ENCODE measurements at regions not wholly inside any gene's neighbourhood (a gene's known extent, or its start where the extent isn't known, plus 50 kb on each side); places are given as distances from the start of the nearest gene placed in this dataset.

DNA sequence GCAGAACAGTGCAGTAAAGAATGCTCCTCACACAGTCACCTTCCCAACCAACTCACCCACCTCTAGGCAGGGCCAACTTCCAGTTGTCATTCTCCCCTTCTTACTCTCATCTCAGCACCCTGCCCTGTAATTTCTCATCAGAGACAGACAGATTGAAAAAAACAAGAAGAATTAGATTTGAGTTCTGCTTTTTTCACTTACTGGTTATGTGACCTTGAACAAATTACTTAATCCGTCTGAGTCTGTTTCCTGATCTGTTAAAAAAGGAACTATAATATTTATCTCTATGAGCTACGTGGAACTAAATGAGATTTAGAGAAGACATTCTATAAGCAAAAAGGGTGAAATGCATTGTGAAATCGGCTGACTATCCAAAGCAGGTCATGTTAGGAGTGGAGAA, 330.3 kb downstream of the ZNF326 start:
- no peaks in the 10 kb centered on the region for H3K36me3 ChIP-seq (replicated peaks; ENCODE audit: insufficient read depth, low read depth)
- no peaks in the 10 kb centered on the region for H3K9me3 ChIP-seq (ENCODE audit: low read depth)
- DNase-seq (ENCODE audit: low spot score) = no peak
- H3K79me2 ChIP-seq = no peaks in the 10 kb centered on the region
- H3K4me2 ChIP-seq = no peak overlapping the region
- no peaks in the 10 kb centered on the region for H3K4me1 ChIP-seq (ENCODE audit: insufficient read depth)
- H3K9me2 ChIP-seq (replicated peaks; ENCODE audit: insufficient read depth) = no peaks in the 10 kb centered on the region
- H4K20me1 ChIP-seq (ENCODE audit: insufficient read depth, poor library complexity, severe bottlenecking) = no peaks in the 10 kb centered on the region
- H3K27ac ChIP-seq = no peak overlapping the region
- H2AFZ ChIP-seq = no peak overlapping the region
- 82% methylated on average over 3 of the region's 3 CpGs for WGBS (ENCODE audit: low lambda C conversion rate, missing lambda C conversion rate)
- TF ChIP-seq EZH2phosphoT487 (IDR thresholded peaks at IDR 0.05; ENCODE audit: low read depth, severe bottlenecking, unreplicated experiment) = no peak
- TF ChIP-seq, protein P1, sequence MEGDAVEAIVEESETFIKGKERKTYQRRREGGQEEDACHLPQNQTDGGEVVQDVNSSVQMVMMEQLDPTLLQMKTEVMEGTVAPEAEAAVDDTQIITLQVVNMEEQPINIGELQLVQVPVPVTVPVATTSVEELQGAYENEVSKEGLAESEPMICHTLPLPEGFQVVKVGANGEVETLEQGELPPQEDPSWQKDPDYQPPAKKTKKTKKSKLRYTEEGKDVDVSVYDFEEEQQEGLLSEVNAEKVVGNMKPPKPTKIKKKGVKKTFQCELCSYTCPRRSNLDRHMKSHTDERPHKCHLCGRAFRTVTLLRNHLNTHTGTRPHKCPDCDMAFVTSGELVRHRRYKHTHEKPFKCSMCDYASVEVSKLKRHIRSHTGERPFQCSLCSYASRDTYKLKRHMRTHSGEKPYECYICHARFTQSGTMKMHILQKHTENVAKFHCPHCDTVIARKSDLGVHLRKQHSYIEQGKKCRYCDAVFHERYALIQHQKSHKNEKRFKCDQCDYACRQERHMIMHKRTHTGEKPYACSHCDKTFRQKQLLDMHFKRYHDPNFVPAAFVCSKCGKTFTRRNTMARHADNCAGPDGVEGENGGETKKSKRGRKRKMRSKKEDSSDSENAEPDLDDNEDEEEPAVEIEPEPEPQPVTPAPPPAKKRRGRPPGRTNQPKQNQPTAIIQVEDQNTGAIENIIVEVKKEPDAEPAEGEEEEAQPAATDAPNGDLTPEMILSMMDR (IDR thresholded peaks at IDR 0.05; ENCODE audit: poor library complexity) = no peak
- no peak for TF ChIP-seq EZH2 (IDR thresholded peaks at IDR 0.05; ENCODE audit: borderline replicate concordance)
- H3K4me3 ChIP-seq = no peak overlapping the region
- no peaks in the 10 kb centered on the region for H3K27me3 ChIP-seq

DNA sequence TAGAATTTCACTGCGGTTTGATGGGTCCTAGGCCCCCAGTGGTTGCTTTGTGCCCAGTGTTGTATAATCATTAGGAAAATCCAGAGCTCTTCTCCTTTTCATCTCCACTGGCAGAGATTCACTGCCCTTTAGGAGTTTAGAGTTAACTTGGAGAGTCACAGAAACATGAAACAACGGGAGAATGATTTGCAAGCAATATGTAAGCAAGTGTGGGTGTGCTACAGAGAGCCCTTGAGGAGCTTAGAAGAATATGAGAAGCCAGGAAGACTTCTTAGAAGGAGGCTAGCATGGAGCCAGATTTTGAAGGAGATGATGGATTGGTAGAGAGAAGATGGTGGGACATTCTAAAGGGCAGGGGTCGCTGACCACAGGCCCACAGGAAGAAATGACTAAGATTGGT, 327.3 kb downstream of the ZNF326 start:
- TF ChIP-seq EZH2phosphoT487 (IDR thresholded peaks at IDR 0.05; ENCODE audit: low read depth, severe bottlenecking, unreplicated experiment) (no peak), EZH2 (IDR thresholded peaks at IDR 0.05; ENCODE audit: borderline replicate concordance) (no peak)
- TF ChIP-seq, protein P1 (IDR thresholded peaks at IDR 0.05; ENCODE audit: poor library complexity) = no peak
- no peaks in the 10 kb centered on the region for H3K36me3 ChIP-seq (replicated peaks; ENCODE audit: insufficient read depth, low read depth)
- no peaks in the 10 kb centered on the region for H3K4me1 ChIP-seq (ENCODE audit: insufficient read depth)
- DNase-seq (ENCODE audit: low spot score) = no peak
- no peaks in the 10 kb centered on the region for H3K79me2 ChIP-seq
- H3K27ac ChIP-seq = no peak overlapping the region
- H4K20me1 ChIP-seq (ENCODE audit: insufficient read depth, poor library complexity, severe bottlenecking) = no peaks in the 10 kb centered on the region
- WGBS (ENCODE audit: low lambda C conversion rate, missing lambda C conversion rate) = 79% methylated on average over 3 of the region's 3 CpGs
- no peaks in the 10 kb centered on the region for H3K9me2 ChIP-seq (replicated peaks; ENCODE audit: insufficient read depth)
- no peaks in the 10 kb centered on the region for H3K9me3 ChIP-seq (ENCODE audit: low read depth)
- H2AFZ ChIP-seq = no peak overlapping the region
- H3K4me2 ChIP-seq = no peak overlapping the region
- no peak overlapping the region for H3K4me3 ChIP-seq
- H3K27me3 ChIP-seq = no peaks in the 10 kb centered on the region

DNA sequence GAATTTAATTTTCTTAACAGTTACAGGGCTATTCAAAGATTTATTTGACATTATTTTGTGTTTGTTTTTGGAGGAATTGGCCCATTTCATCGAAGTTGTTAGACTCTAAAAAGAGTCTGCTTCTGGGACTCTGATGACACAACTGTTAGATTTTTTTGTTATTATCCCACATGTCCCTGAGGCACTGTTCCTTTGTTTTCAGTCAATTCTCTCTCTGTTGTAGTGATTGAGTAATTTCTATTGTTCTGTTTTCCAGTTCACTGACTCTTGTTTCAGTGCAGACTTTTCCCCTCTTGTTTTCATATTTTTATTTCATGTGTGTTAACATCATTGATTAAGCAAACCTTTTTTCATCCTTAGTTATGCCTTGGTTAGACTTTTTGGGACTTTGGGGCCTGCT, 325.0 kb downstream of the ZNF326 start:
- Histone ChIP-seq H3K4me3 (no peak overlapping the region), H3K27ac (no peak overlapping the region), H3K27me3 (no peaks in the 10 kb centered on the region), H3K79me2 (no peaks in the 10 kb centered on the region), H4K20me1 (ENCODE audit: insufficient read depth, poor library complexity, severe bottlenecking) (no peaks in the 10 kb centered on the region), H3K36me3 (replicated peaks; ENCODE audit: insufficient read depth, low read depth) (no peaks in the 10 kb centered on the region), H3K4me2 (no peak overlapping the region), H3K9me2 (replicated peaks; ENCODE audit: insufficient read depth) (no peaks in the 10 kb centered on the region), H3K4me1 (ENCODE audit: insufficient read depth) (no peaks in the 10 kb centered on the region), H2AFZ (no peak overlapping the region), H3K9me3 (ENCODE audit: low read depth) (no peaks in the 10 kb centered on the region)
- DNase-seq (ENCODE audit: low spot score) = no peak
- no peak for TF ChIP-seq EZH2phosphoT487 (IDR thresholded peaks at IDR 0.05; ENCODE audit: low read depth, severe bottlenecking, unreplicated experiment)
- no peak for TF ChIP-seq EZH2 (IDR thresholded peaks at IDR 0.05; ENCODE audit: borderline replicate concordance)
- TF ChIP-seq, protein P1 (IDR thresholded peaks at IDR 0.05; ENCODE audit: poor library complexity) = no peak
- WGBS (ENCODE audit: low lambda C conversion rate, missing lambda C conversion rate) = 89% methylated on average over 1 of the region's 1 CpG

DNA sequence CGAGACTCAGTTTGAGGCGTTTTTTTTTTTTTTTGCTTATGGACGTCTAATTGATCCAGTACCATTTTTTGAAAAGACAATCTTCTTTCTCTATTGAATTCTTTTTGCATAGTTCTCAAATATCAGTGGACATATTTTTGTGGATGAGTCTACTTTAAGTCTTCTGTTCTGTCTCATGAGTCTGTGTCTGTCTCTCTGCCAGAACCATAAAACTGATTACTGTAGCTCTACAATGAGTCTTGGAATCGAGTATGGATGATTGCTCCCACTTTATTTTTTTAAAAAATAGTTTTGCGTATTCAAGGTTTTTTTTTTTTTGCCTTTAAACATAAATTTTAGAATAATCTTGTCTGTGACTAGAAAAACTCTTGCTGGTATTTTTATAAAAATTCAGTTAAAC, 323.5 kb downstream of the ZNF326 start:
- Histone ChIP-seq H3K27ac (no peak overlapping the region), H2AFZ (no peak overlapping the region), H3K4me1 (ENCODE audit: insufficient read depth) (no peaks in the 10 kb centered on the region), H3K36me3 (replicated peaks; ENCODE audit: insufficient read depth, low read depth) (no peaks in the 10 kb centered on the region), H3K79me2 (no peaks in the 10 kb centered on the region), H3K9me3 (ENCODE audit: low read depth) (no peaks in the 10 kb centered on the region), H3K27me3 (no peaks in the 10 kb centered on the region), H3K4me3 (no peak overlapping the region), H4K20me1 (ENCODE audit: insufficient read depth, poor library complexity, severe bottlenecking) (no peaks in the 10 kb centered on the region), H3K9me2 (replicated peaks; ENCODE audit: insufficient read depth) (no peaks in the 10 kb centered on the region), H3K4me2 (no peak overlapping the region)
- TF ChIP-seq EZH2phosphoT487 (IDR thresholded peaks at IDR 0.05; ENCODE audit: low read depth, severe bottlenecking, unreplicated experiment) = no peak
- DNase-seq (ENCODE audit: low spot score) = no peak
- 68% methylated on average over 5 of the region's 5 CpGs for WGBS (ENCODE audit: low lambda C conversion rate, missing lambda C conversion rate)
